ENCODE measurements at regions not wholly inside any gene's neighbourhood (a gene's known extent, or its start where the extent isn't known, plus 50 kb on each side); places are given as distances from the start of the nearest gene placed in this dataset.
A peak's percentile ranks its signal among the peaks of the same experiment; 100 is the strongest.
"Not testable (repeated sequence)": the region's sequence is repeated elsewhere in the genome, so short reads cannot be mapped to it uniquely, and the experiment has no call there.

- DNase-seq (ENCODE audit: low spot score); H3K36me3 ChIP-seq; H3K4me1 ChIP-seq (replicated peaks); H3K27ac ChIP-seq; intact Hi-C loops (cut with DNase I); H3K9me3 ChIP-seq; H3K4me3 ChIP-seq; H3K27me3 ChIP-seq (replicated peaks; ENCODE audit: insufficient read depth): not testable (repeated sequence)
These were observed 54.0 kb upstream of the GPR89A start for GRCh38 chr1:145553795-145554194.

- no peaks in the 10 kb centered on the region for H3K9me3 ChIP-seq
- H3K4me3 ChIP-seq = no peak overlapping the region
- DNase-seq (ENCODE audit: low spot score) = no peak
- no peak for TF ChIP-seq POLR2AphosphoS5 (IDR thresholded peaks at IDR 0.05)
- no peak for TF ChIP-seq CTCF (IDR thresholded peaks at IDR 0.05)
- TF ChIP-seq POLR2A (IDR thresholded peaks at IDR 0.05) = no peak
- H3K27me3 ChIP-seq (replicated peaks; ENCODE audit: insufficient read depth) = no peaks in the 10 kb centered on the region
- 91% methylated on average over 2 of the region's 2 CpGs for WGBS
- H3K36me3 ChIP-seq = no peaks in the 10 kb centered on the region
- intact Hi-C loops (cut with DNase I) = no loop called here
- no peak overlapping the region for H3K27ac ChIP-seq
- H3K4me1 ChIP-seq (replicated peaks) = no peaks in the 10 kb centered on the region
These were observed 62.7 kb upstream of the GPR89A start for GRCh38 chr1:145545055-145545454.

- H3K4me1 ChIP-seq (replicated peaks) = not testable (repeated sequence)
These were observed 66.1 kb upstream of the GPR89A start for GRCh38 chr1:145541685-145542084.

GRCh38 chr1:145541246-145541645 lies 66.5 kb upstream of the GPR89A start:
- DNase-seq (ENCODE audit: low spot score); H3K27ac ChIP-seq; H3K4me3 ChIP-seq; intact Hi-C loops (cut with DNase I); H3K4me1 ChIP-seq (replicated peaks); H3K9me3 ChIP-seq; H3K36me3 ChIP-seq; H3K27me3 ChIP-seq (replicated peaks; ENCODE audit: insufficient read depth): not testable (repeated sequence)
- 34% methylated on average over 9 of the region's 9 CpGs for WGBS

More at GRCh38 chr1:145541685-145542084, 66.1 kb upstream of the GPR89A start:
- H3K27me3 ChIP-seq (replicated peaks; ENCODE audit: insufficient read depth); H3K4me3 ChIP-seq; DNase-seq (ENCODE audit: low spot score); intact Hi-C loops (cut with DNase I); H3K36me3 ChIP-seq; H3K9me3 ChIP-seq; H3K27ac ChIP-seq: not testable (repeated sequence)
- 45% methylated on average over 3 of the region's 6 CpGs for WGBS

GRCh38 chr1:145538118-145538882 lies 69.5 kb upstream of the GPR89A start:
- H3K36me3 ChIP-seq; H3K27ac ChIP-seq; intact Hi-C loops (cut with DNase I); H3K27me3 ChIP-seq (replicated peaks; ENCODE audit: insufficient read depth); H3K4me1 ChIP-seq (replicated peaks); H3K9me3 ChIP-seq; H3K4me3 ChIP-seq; DNase-seq (ENCODE audit: low spot score): not testable (repeated sequence)
- 44% methylated on average over 3 of the region's 3 CpGs for WGBS

- H3K36me3 ChIP-seq; DNase-seq (ENCODE audit: low spot score); H3K9me3 ChIP-seq; H3K27ac ChIP-seq; H3K4me3 ChIP-seq; H3K27me3 ChIP-seq (replicated peaks; ENCODE audit: insufficient read depth); H3K4me1 ChIP-seq (replicated peaks); intact Hi-C loops (cut with DNase I): not testable (repeated sequence)
- 85% methylated on average over 2 of the region's 2 CpGs for WGBS
These were observed 70.8 kb upstream of the GPR89A start for GRCh38 chr1:145537003-145537402.

- DNase-seq (ENCODE audit: low spot score); H3K4me3 ChIP-seq; H3K9me3 ChIP-seq; H3K27me3 ChIP-seq (replicated peaks; ENCODE audit: insufficient read depth); H3K36me3 ChIP-seq; intact Hi-C loops (cut with DNase I); H3K4me1 ChIP-seq (replicated peaks); H3K27ac ChIP-seq: not testable (repeated sequence)
- WGBS = 0% methylated on average over 2 of the region's 2 CpGs
These were observed 72.3 kb upstream of the GPR89A start for GRCh38 chr1:145535461-145535860.

GRCh38 chr1:145528068-145528564 lies 79.7 kb upstream of the GPR89A start:
- 11% methylated on average over 1 of the region's 1 CpG for WGBS
- intact Hi-C loops (cut with DNase I) = not testable (repeated sequence)

GRCh38 chr1:145520159-145520558 lies 87.6 kb upstream of the GPR89A start:
- intact Hi-C loops (cut with DNase I); H3K27me3 ChIP-seq (replicated peaks; ENCODE audit: insufficient read depth); H3K4me1 ChIP-seq (replicated peaks); H3K9me3 ChIP-seq; H3K36me3 ChIP-seq; H3K4me3 ChIP-seq; DNase-seq (ENCODE audit: low spot score); H3K27ac ChIP-seq: not testable (repeated sequence)
- WGBS = 77% methylated on average over 3 of the region's 3 CpGs

More at GRCh38 chr1:145528068-145528564, 79.7 kb upstream of the GPR89A start:
- not testable (repeated sequence) for H3K9me3 ChIP-seq; H3K4me3 ChIP-seq; DNase-seq (ENCODE audit: low spot score); H3K27me3 ChIP-seq (replicated peaks; ENCODE audit: insufficient read depth); H3K36me3 ChIP-seq; H3K4me1 ChIP-seq (replicated peaks); H3K27ac ChIP-seq
- peak; percentile 44 for TF ChIP-seq POLR2AphosphoS5 (IDR thresholded peaks at IDR 0.05)

- intact Hi-C loops (cut with DNase I); H3K36me3 ChIP-seq; H3K4me1 ChIP-seq (replicated peaks); H3K9me3 ChIP-seq; H3K27ac ChIP-seq; H3K27me3 ChIP-seq (replicated peaks; ENCODE audit: insufficient read depth); DNase-seq (ENCODE audit: low spot score); H3K4me3 ChIP-seq: not testable (repeated sequence)
- 62% methylated on average over 3 of the region's 3 CpGs for WGBS
These were observed 88.5 kb upstream of the GPR89A start for GRCh38 chr1:145519302-145519701.

GRCh38 chr1:145513017-145513416 lies 87.6 kb upstream of the NBPF20 start:
- DNase-seq (ENCODE audit: low spot score); H3K4me3 ChIP-seq; H3K27ac ChIP-seq; H3K4me1 ChIP-seq (replicated peaks); H3K36me3 ChIP-seq; H3K27me3 ChIP-seq (replicated peaks; ENCODE audit: insufficient read depth); H3K9me3 ChIP-seq; intact Hi-C loops (cut with DNase I): not testable (repeated sequence)
- no CpG with 5 or more reads among the region's 2 CpGs for WGBS

- H3K27me3 ChIP-seq (replicated peaks; ENCODE audit: insufficient read depth); H3K36me3 ChIP-seq; H3K27ac ChIP-seq; DNase-seq (ENCODE audit: low spot score); intact Hi-C loops (cut with DNase I); H3K4me1 ChIP-seq (replicated peaks); H3K9me3 ChIP-seq; H3K4me3 ChIP-seq: not testable (repeated sequence)
- WGBS = no CpG with 5 or more reads among the region's 1 CpG
These were observed 82.7 kb upstream of the NBPF20 start for GRCh38 chr1:145508053-145508452.

Measured in prostate gland (tissue), 2 donors.